Inferior parietal cortex (tissue), 1 donor: ENCODE measurements at regions not wholly inside any gene's neighbourhood (a gene's known extent, or its start where the extent isn't known, plus 50 kb on each side); places are given as distances from the start of the nearest gene placed in this dataset.
"Not testable (repeated sequence)": the region's sequence is repeated elsewhere in the genome, so short reads cannot be mapped to it uniquely, and the experiment has no call there.

Experiments used
- DNase-seq: peaks from one replicate; pipeline ENCODE4 v3.0.0-alpha.2; 2016; ENCODE audit errors: extremely low spot score

DNA sequence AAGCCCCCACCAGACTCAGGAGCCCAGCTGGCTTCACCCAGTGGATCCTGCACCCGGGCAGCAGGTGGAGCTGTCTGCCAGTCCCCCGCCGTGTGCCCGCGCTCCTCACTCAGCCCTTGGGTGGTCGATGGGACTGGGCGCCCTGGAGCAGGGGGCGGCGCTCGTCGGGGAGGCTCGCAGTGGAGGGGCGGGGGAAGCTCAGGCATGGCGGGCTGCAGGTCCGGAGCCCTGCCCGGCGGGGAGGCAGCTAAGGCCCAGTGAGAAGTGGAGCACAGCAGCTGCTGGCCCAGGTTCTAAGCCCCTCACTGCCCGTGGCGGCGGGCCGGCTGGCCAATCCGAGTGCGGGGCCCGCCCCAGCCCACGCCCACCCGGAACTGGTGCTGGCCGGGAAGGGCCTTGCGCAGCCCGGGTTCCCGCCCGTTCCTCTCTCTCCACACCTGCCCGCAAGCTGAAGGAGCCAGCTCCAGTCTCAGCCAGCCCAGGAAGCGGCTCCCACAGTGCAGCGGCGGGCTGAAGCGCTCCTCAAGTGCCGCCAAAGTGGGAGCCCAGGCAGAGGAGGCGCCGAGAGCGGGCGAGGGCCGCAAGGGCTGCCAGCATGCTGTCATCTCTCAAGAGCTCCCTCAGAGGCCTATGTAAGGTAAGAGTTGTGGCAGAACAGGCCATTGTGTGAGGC lies 1307.8 kb upstream of the TMEFF2 start:
- no peak for DNase-seq

DNA sequence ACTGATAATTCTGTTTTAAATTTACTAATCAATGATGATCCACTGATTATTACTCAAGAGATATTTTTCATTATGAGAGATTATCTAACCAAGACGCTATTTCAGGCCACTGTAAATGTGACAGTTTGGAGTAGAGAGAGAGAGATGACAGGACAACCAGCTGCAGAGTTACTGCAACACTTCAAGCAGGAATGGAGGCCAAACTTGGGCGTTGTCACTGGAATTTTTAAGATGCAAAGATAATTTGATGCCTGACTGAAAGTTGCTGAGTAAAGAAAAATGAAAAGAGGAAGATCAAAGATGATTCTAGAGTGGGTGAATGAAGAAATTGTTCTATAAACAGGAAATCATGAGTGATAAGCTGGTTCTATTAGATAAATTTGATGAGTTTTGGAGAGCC lies 1302.1 kb upstream of the TMEFF2 start:
- DNase-seq = no peak

DNA sequence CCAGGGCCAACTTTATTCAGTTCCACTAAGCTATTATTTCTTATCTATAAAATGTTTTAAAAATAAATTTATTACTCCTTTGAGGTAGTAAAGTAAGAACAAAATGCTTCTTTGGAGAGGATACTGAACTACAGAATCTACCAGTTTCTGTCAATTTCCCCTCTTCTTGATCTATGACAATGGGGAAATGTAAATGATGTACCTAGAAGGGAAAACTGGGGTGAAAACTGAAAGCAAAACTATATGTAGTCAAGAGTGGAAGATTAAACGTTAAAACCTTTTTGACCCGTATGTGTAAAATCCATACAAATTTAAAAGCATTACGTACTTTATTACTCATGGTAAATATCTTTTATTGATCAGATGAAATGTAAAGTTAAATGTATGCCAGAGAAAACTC lies 1287.8 kb upstream of the TMEFF2 start:
- DNase-seq = no peak

DNA sequence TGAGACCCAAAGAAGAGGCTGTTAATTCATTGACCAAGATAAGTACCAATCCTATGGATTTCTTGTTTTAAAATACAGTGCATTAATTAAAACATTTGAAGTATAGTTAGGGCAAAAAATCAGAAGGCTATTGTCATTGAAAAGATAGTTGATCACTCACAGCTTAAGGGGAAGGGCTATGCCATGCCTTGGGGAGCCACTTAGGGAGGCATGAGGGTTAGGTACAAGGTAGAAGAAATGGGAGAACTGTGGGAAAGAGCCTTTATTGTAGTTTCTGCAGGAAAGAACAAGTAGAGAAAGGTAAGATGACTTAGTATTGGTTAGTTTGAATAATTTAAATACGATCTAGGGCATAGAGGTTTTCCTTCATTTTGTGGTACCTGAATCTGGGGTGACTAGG lies 1285.5 kb upstream of the TMEFF2 start:
- no peak for DNase-seq

DNA sequence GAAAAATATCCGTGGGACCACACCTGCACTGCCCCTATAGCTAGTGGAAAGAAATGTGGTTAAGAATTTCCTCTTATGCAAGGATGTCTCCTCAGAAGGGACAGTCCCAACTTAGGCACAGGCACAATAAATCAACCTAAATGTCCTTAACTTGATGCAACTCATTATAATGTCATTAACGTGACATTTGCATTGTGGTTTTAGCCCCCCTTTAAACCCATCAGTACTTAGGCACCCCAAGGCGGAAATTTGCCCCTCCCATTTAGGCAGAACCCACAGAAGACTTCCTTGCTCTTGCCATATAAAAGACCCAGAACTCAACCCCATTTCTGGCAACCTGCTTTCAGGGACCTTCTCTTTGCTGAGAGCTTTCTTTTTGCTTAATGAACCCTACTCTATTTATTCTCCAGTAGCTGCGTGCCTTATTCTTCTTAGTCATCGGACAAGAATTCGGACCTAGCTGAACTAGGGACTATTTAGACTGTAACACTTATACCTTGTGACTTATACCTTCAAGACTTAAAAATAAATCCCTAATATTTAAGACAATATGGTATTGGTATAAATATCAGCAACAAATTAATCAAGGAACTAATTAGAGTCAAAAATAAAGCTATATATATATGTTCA lies 1281.6 kb upstream of the TMEFF2 start:
- DNase-seq = no peak

DNA sequence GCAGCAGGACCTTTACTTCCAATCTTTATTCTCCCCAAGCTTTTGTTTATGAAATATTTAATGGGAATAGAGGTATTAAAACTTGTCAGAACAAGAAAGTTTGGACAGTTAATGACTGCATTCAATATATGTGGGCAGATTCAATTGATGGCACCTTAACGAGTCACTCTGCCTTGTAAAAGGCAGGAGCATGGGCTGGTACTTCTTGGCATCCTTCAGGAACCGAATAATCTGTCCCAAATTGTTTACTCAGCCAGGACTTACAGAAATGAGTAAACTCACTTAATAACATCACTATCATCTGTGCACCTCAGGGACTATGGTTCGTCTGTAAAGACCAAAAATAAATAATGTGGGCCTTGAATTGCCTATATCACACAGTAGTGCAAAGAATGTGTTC lies 1280.3 kb upstream of the TMEFF2 start:
- no peak for DNase-seq

DNA sequence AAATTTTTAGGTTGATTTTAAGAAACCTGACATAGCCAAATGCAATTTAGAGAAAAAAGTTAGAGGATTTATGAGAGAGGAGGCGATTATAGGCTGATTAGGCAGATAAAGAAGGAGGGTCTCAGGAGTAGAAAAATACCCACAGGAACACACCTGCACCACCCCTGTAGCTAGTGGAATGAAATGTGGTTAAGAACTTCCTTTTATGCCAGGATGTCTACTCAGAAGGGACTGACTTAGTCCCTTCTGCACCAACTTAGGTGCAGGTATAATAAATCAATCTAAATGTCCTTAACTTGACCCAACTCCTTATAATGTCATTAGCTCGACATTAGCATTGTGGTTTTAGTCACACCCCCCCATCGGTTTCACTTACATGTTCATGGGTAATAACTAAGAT lies 1274.5 kb upstream of the TMEFF2 start:
- DNase-seq = no peak

DNA sequence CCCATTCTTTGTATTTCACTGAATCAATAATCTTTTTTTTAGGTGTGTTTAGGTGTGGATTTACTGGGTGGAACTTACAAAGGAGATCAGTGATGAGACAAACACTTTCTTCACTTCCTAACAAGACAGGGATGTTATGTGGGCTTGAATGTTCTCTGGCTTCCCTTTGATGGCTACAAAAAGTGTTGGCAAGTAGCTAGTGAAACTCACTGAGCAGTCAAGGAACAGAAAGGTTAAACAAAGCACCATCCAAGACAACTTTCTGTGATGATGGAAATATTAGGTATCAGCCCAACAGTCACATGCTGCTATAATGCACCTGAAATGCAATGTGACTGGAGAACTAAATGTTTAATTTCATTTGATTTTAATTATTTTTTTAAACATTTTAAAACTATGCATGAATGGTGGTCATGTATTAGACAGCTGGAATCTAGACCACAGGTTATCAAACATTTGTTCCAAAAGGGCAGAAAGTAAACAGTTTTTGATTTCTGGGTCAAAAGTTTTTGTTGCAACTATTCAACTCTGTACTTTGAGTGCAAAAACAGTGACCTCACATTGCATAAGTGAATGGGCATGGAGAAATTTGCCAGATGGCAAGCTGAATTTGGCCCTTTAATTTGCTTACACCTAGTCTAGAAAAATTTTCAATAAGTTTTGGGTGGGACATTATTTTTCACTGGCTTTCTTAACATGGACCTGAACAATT lies 1272.7 kb upstream of the TMEFF2 start:
- DNase-seq = no peak

DNA sequence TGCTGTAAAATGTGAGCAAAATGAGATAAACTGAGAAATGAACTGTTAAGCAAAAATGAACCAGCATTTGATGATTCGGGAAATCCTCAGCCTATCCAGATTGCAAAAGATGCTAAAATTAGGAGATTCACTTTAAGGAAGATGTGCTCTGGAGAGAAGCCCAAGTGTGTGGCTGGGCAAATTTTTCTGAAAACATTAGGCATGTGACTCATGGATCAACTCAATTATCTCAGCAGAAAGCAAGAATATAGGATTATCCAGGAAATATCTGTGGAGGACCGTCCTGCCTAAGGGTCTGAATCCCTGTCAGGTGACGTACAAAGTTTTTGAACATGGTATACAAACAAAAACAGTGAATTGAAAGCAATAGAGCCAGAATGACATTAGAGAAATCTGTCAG lies 1268.3 kb upstream of the TMEFF2 start:
- no peak for DNase-seq

DNA sequence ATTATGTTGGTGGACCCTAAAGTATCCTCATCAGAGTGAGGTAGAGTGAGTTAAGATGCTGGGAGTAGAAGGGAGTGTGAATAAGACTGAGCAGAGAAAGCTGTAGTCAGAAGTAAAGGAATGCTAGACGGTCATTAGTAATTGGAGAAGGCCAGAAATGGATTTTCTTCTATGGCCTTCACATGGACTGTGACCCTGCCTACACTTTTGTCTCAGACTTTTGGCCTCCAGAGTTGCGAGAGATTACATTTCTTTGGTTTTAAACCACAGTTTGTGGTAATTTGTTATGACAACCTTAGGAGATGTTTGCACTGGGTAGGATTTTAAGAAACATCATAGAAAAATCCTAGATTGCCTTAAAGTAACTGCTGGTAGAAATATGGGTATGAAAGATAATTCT lies 1267.7 kb upstream of the TMEFF2 start:
- no peak for DNase-seq

DNA sequence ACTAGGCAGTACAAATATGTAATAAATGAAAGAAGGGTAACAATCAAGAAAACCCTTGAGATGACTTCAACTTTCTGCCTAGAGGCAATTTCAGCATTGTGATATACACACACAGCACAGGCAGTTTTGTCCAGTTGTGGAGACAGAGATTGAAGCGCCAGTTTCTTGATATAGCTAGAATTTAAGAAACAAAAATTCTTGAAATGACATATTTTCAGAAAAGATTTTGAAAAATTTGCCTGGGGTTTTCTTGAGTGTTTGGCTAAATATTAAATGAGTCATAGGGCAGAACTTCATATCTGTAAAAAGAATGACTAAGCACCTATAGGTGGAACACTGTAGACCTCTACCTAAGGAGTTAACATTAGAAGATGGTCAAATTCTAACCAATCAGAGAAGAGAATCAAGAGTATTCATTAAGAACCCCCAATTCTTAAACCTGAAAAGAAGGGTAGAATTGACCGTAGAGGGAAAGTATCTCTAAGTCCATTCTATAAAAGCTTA lies 1266.8 kb upstream of the TMEFF2 start:
- DNase-seq = no peak

DNA sequence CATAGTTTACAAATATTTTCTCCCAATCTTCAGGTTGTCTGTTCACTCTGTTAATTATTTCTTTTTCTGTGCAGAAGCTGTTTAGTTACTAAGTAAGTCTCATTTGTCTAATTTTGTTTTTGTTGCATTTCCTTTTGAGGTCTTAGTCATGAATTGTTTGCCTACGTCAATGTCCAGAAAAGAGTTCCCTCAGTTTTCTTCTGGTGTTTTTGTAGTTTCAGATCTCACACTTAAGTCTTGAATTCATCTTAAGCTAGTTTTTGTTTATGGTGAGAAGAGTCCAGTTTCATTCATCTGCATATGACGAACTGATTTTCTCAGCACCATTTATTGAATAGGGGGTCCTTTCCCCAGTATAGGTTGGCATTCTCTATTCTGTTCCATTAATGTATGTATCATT lies 1252.2 kb upstream of the TMEFF2 start:
- no peak for DNase-seq

DNA sequence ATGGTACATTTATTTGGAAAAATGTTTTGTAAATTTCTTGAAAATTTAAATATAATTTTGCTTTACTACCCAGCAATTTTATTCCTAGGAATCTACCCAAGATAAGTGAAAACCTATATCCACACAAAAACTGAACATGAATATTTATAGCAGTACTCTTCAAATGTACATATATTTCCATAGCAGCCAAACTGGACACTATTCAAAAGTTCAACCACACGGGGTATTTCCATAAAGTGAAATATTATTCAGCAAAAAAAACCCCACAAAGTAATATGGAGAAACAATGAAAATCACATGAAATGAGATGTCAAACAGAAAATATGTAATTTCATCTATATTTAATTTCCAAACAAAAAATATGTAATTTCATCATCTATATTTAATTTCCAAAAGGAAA lies 1247.6 kb upstream of the TMEFF2 start:
- DNase-seq = no peak

DNA sequence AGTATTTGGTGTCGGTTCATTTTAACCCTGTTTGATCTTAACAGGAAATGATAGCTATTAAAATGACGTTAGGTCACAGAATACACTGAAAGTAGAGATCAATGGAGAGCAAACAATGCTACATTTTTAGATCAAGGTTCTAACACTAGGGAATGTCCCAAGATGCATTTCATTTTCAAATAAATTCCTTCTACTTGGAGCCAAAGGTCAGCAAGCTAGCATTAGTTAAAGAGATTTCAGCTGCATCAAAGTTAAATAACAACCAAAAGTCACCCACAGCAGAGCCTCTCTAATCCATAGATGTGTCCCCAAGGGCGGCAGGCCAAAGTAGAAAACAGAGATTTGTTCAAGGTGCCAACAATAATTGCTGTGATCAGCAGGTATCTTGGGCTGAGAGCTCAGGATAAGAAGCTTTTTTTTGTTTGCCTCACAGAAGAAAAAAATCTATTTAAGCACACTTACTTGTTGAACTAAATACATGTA lies 1233.6 kb upstream of the TMEFF2 start:
- no peak for DNase-seq

DNA sequence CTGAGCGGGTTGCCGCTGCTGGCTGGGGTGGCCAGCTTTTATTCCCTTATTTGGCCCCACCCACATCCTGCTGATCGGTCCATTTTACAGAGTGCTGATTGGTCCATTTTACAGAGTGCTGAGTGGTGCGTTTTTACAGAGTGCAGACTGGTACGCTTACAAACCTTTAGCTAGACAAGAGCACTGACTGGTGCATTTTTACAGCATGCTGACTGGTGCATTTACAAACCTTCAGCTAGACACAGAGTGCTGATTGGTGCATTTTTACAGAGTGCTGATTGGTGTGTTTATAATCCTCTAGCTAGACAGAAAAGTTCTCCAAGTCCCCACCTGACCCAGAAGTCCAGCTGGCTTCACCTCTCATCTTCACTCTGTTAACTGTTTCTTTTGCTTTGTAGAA lies 1217.6 kb upstream of the TMEFF2 start:
- not testable (repeated sequence) for DNase-seq

DNA sequence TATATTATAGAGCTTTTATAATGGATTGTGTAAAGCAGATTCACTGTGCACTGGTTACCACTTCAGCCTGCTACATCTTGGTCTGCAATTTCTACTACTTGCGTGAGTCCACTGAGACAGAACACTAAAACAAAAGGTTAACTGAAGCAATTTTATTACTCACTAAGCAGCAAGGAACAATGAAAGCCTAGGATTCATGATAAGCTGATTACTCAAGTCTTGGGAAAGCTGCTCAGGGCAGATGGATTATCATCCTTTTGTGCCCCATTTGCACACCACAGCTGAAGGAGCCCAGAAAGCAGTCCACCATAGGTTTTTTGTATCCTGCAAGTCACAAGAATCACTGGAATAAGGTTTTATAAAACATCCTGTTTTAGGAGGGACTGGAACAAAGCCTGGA lies 1215.2 kb upstream of the TMEFF2 start:
- no peak for DNase-seq

DNA sequence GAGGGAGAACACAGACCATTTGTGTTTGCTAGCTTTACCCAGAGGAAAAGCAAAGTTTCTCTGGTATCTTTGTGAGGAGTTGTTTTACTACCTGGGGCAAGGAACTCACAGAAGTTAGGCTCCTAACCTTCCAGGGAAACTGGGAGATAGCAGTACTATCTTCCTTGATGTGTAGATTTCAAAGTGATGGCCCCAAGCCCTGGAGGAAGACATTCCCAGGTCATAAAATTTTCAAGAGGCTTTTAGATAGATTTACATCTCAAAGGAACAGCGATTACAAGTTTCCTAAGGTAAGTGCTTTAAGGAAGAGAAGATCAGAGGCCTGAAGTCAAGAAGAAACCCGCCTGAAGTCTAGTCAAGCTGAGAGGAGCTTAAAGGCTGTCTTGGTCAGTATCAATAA lies 1187.8 kb upstream of the TMEFF2 start:
- no peak for DNase-seq

DNA sequence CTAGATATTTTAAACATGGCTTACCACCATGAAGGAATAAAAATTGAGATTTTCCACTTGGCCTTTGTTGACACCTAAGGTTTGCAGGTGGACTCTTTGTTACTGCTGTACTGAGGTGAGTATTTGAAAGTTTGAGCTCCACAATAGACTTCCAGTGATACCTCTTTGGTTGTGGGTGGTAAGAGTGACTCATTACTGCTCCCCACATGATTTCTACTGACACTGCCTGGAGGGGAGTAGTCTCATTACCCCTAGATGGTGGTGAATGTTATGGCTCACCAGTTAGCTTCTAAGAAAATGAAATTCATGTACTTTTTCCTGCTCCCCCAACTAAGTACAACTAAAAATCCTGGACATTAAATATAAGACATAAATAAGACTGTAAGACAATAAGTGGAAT lies 1183.1 kb upstream of the TMEFF2 start:
- DNase-seq = no peak

DNA sequence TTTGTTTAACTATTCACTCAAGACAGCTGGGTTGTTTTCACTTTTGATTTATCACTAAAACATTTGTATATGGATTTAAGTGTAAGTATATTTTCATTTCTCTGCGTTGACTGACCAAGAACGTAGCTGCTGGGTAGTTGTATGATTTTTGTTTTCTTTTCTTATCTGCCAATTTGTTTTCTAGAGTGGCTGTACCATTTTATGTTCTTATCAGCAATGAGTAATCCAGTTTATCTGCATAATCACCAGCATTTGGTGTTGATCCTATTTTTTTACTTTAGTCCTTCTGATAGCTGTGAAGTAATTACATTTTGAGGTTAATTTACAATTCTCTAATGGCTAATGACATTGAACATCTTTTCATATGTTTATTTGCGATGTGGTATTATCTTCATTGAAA lies 1178.4 kb upstream of the TMEFF2 start:
- no peak for DNase-seq

DNA sequence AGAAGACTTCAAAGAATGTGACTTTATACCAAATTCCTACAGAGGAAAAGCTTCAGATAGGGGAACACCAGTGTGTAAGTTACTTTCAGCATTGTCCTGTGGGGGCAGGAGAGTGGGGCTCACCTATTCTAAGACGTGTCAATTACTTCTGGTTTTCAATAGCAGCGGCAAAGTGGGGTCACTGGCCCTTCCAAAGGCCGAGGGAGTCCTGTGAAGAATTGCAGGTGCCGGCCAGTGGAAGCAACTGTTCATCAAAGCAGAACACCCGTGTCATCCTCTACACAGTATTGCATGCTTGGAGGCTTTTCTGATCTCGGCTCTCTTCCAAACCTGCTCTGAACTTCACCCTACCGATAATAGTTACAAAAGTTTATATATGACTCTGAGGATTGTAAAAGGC lies 1176.5 kb upstream of the TMEFF2 start:
- DNase-seq = no peak

DNA sequence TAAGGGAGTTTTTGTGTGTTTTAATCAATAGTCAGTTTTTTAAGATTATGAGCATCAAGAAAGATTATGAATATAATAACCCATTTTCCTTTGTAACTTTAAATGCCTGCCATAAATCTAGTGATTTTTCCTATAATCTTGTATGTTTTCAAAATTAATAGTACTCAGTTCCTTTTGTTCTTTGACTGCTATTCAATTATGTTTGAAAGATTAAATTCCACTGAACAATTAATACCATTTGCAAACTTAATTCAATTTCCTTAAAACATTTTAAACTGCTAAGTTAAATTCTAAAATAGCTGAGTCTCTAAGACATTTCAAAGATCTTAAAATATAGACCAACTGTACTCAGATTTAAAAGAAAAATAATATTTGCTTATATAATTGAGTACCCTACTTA lies 1173.9 kb upstream of the TMEFF2 start:
- DNase-seq = no peak

DNA sequence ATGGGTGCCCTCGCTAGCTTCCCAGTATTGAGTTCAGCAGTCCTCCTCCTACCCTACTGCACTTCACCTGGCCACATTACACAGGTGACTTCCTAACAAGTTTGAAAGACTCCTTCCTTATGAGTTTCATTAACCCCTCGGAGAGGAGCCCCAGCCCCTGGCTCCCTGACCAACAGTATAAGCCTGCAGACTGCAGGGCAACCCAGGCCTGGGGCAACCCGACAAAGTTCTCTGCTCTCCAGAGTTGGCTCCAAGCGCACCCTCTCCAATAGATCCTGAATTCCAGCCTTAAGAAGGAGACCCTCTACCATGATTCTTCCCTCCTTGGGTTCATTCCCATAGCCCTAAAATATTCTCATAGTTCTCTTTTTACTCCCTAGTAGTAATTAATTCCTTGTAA lies 1162.8 kb upstream of the TMEFF2 start:
- DNase-seq = no peak

DNA sequence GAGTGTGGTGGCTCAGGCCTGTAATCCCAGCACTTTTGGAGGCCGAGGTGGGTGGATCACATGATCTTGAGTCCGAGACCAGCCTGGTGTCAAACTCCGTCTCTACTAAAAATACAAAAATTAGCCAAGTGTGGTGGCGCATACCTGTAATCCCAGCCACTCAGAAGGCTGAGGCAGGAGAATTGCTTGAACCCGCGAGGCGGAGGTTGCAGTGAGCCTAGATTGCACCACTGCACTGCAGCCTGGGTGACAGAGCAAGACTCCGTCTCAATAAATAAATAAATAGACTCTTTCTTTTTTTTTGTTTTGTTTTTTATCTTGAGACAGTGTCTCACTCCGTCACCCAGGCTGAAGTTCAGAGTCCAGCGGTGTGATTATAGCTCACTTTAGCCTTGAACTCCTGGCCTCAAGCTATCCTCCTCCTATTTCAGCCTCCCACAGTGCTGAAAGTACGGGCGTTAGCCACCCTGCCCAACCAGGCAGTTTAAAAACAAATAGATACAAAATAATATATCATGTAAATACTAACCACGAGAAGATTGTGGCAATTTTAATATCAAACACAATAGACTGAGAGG lies 1158.0 kb upstream of the TMEFF2 start:
- DNase-seq = not testable (repeated sequence)
